HG03039 (cell line): ENCODE measurements at regions not wholly inside any gene's neighbourhood (a gene's known extent, or its start where the extent isn't known, plus 50 kb on each side); places are given as distances from the start of the nearest gene placed in this dataset.

ENCODE experiments used
- ATAC-seq: cut with Tn5 transposase; IDR thresholded peaks from one replicate; pipeline ENCODE4 v1.9.1; 2021; ENCODE audit warnings: mild to moderate bottlenecking, moderate library complexity; ENCODE audit not compliant: unreplicated experiment

GRCh38 chr12:61362037-61362436 is 898.2 kb upstream of the USP15 start:
- no peak for ATAC-seq

- no peak for ATAC-seq
These were observed 895.2 kb upstream of the USP15 start for GRCh38 chr12:61365001-61365400.

- ATAC-seq: no peak
These were observed 892.9 kb upstream of the USP15 start for GRCh38 chr12:61367281-61367785.

GRCh38 chr12:61369241-61369910 is 890.8 kb upstream of the USP15 start:
- no peak for ATAC-seq

- ATAC-seq: no peak
These were observed 875.7 kb upstream of the USP15 start for GRCh38 chr12:61384511-61384910.

- ATAC-seq: no peak
These were observed 874.4 kb upstream of the USP15 start for GRCh38 chr12:61385771-61386170.

GRCh38 chr12:61397668-61398067 is 862.5 kb upstream of the USP15 start:
- no peak for ATAC-seq

GRCh38 chr12:61412201-61412600 is 848.0 kb upstream of the USP15 start:
- no peak for ATAC-seq

GRCh38 chr12:61414470-61414869 is 845.7 kb upstream of the USP15 start:
- no peak for ATAC-seq

- no peak for ATAC-seq
These were observed 837.4 kb upstream of the USP15 start for GRCh38 chr12:61422786-61423185.

- ATAC-seq: no peak
These were observed 808.1 kb upstream of the USP15 start for GRCh38 chr12:61452076-61452475.

GRCh38 chr12:61487728-61488127 is 772.5 kb upstream of the USP15 start:
- no peak for ATAC-seq

GRCh38 chr12:61490526-61491498 is 769.4 kb upstream of the USP15 start:
- ATAC-seq: no peak

- no peak for ATAC-seq
These were observed 758.0 kb upstream of the USP15 start for GRCh38 chr12:61502179-61502578.

GRCh38 chr12:61504396-61505080 is 755.7 kb upstream of the USP15 start:
- no peak for ATAC-seq

GRCh38 chr12:61513499-61513898 is 746.7 kb upstream of the USP15 start:
- no peak for ATAC-seq

GRCh38 chr12:61514016-61514415 is 746.2 kb upstream of the USP15 start:
- ATAC-seq: no peak

GRCh38 chr12:61521258-61521657 is 738.9 kb upstream of the USP15 start:
- no peak for ATAC-seq

- ATAC-seq: no peak
These were observed 736.8 kb upstream of the USP15 start for GRCh38 chr12:61523276-61523992.

- no peak for ATAC-seq
These were observed 735.4 kb upstream of the USP15 start for GRCh38 chr12:61524851-61525250.

- ATAC-seq: no peak
These were observed 734.9 kb upstream of the USP15 start for GRCh38 chr12:61525331-61525730.
